ENCODE measurements at regions not wholly inside any gene's neighbourhood (a gene's known extent, or its start where the extent isn't known, plus 50 kb on each side); places are given as distances from the start of the nearest gene placed in this dataset.
"Not testable (repeated sequence)": the region's sequence is repeated elsewhere in the genome, so short reads cannot be mapped to it uniquely, and the experiment has no call there.

GRCh38 chr4:45207241-45207863, 481.0 kb upstream of the GNPDA2 start:
- TF ChIP-seq POLR2AphosphoS5 (IDR thresholded peaks at IDR 0.05) = not testable (repeated sequence)
- TF ChIP-seq, protein P1, sequence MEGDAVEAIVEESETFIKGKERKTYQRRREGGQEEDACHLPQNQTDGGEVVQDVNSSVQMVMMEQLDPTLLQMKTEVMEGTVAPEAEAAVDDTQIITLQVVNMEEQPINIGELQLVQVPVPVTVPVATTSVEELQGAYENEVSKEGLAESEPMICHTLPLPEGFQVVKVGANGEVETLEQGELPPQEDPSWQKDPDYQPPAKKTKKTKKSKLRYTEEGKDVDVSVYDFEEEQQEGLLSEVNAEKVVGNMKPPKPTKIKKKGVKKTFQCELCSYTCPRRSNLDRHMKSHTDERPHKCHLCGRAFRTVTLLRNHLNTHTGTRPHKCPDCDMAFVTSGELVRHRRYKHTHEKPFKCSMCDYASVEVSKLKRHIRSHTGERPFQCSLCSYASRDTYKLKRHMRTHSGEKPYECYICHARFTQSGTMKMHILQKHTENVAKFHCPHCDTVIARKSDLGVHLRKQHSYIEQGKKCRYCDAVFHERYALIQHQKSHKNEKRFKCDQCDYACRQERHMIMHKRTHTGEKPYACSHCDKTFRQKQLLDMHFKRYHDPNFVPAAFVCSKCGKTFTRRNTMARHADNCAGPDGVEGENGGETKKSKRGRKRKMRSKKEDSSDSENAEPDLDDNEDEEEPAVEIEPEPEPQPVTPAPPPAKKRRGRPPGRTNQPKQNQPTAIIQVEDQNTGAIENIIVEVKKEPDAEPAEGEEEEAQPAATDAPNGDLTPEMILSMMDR (IDR thresholded peaks at IDR 0.05) = not testable (repeated sequence)
